Kidney epithelial cell (primary cell): ENCODE measurements at regions not wholly inside any gene's neighbourhood (a gene's known extent, or its start where the extent isn't known, plus 50 kb on each side); places are given as distances from the start of the nearest gene placed in this dataset.
"Not testable (repeated sequence)": the region's sequence is repeated elsewhere in the genome, so short reads cannot be mapped to it uniquely, and the experiment has no call there.

ENCODE experiments used
- DNase-seq: peaks from one replicate; pipeline ENCODE4 v3.0.0-alpha.2; 2010; ENCODE audit warnings: low read depth
- H3K27me3 ChIP-seq: 2 replicates; pipeline ENCODE4 v1.6.0; 2011; ENCODE audit warnings: low read length; ENCODE audit not compliant: control insufficient read depth, insufficient read depth
- H3K36me3 ChIP-seq: 2 replicates; pipeline ENCODE4 v1.5.1; 2011; ENCODE audit warnings: low read length; ENCODE audit not compliant: control insufficient read depth, insufficient read depth
- H3K4me3 ChIP-seq: 2 replicates; pipeline ENCODE4 v1.5.1; 2011; ENCODE audit warnings: low read depth, mild to moderate bottlenecking, control low read depth, low read length
- CTCF ChIP-seq: IDR thresholded peaks from 2 replicates; pipeline ENCODE4 v1.5.1; 2011; ENCODE audit warnings: mild to moderate bottlenecking, moderate library complexity, low read length, control low read depth, inconsistent platforms; ENCODE audit not compliant: insufficient read depth, poor library complexity, severe bottlenecking

- TF ChIP-seq CTCF = no peak
Observed at GRCh38 chr9:95573463-95573862, 56.7 kb upstream of the PTCH1 start.

GRCh38 chr9:95572381-95573151 lies 55.8 kb upstream of the PTCH1 start:
- Histone ChIP-seq H3K4me3 (no peak overlapping the region), H3K27me3 (no peaks in the 10 kb centered on the region), H3K36me3 (no peaks in the 10 kb centered on the region)
- no peak for DNase-seq
- no peak for TF ChIP-seq CTCF

More at GRCh38 chr9:95573463-95573862, 56.7 kb upstream of the PTCH1 start:
- DNase-seq = no peak
- Histone ChIP-seq H3K27me3 (no peaks in the 10 kb centered on the region), H3K4me3 (no peak overlapping the region), H3K36me3 (no peaks in the 10 kb centered on the region)

- Histone ChIP-seq H3K4me3 (no peak overlapping the region), H3K36me3 (no peaks in the 10 kb centered on the region), H3K27me3 (no peaks in the 10 kb centered on the region)
- DNase-seq = no peak
- TF ChIP-seq CTCF = no peak
Observed at GRCh38 chr9:95570646-95571045, 53.9 kb upstream of the PTCH1 start.

- no peak overlapping the region for H3K4me3 ChIP-seq
Observed at GRCh38 chr9:95570150-95570549, 53.4 kb upstream of the PTCH1 start.

GRCh38 chr9:95568735-95569134 lies 52.0 kb upstream of the PTCH1 start:
- H3K27me3 ChIP-seq, H3K4me3 ChIP-seq, DNase-seq, H3K36me3 ChIP-seq: not testable (repeated sequence)

More at GRCh38 chr9:95570150-95570549, 53.4 kb upstream of the PTCH1 start:
- H3K27me3 ChIP-seq = no peaks in the 10 kb centered on the region
- no peak for TF ChIP-seq CTCF
- no peaks in the 10 kb centered on the region for H3K36me3 ChIP-seq
- no peak for DNase-seq
